ENCODE measurements at regions not wholly inside any gene's neighbourhood (a gene's known extent, or its start where the extent isn't known, plus 50 kb on each side); places are given as distances from the start of the nearest gene placed in this dataset.

- TF ChIP-seq PAXIP1 (CRISPR knock-in tag; conservative IDR thresholded peaks at IDR 0.05), result peak; percentile 52
- TF ChIP-seq, protein P1, sequence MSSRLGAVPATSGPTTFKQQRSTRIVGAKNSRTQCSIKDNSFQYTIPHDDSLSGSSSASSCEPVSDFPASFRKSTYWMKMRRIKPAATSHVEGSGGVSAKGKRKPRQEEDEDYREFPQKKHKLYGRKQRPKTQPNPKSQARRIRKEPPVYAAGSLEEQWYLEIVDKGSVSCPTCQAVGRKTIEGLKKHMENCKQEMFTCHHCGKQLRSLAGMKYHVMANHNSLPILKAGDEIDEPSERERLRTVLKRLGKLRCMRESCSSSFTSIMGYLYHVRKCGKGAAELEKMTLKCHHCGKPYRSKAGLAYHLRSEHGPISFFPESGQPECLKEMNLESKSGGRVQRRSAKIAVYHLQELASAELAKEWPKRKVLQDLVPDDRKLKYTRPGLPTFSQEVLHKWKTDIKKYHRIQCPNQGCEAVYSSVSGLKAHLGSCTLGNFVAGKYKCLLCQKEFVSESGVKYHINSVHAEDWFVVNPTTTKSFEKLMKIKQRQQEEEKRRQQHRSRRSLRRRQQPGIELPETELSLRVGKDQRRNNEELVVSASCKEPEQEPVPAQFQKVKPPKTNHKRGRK (CRISPR knock-in tag; IDR thresholded peaks at IDR 0.05), result no peak
- TF ChIP-seq KDM4B (CRISPR knock-in tag; IDR thresholded peaks at IDR 0.05), result no peak
- TF ChIP-seq ZNF773 (CRISPR knock-in tag; IDR thresholded peaks at IDR 0.05; ENCODE audit: borderline replicate concordance), result no peak
- peak; percentile 41; the same call in 1 of the 2 replicates for TF ChIP-seq ZMYM4 (CRISPR knock-in tag; IDR thresholded peaks at IDR 0.05)
- TF ChIP-seq ETV6 (CRISPR knock-in tag; conservative IDR thresholded peaks at IDR 0.05), result no peak
- TF ChIP-seq RAD51 (IDR thresholded peaks at IDR 0.05; ENCODE audit: borderline replicate concordance), result no peak
- no peak for TF ChIP-seq ZNF138 (CRISPR knock-in tag; IDR thresholded peaks at IDR 0.05; ENCODE audit: low read depth)
- no peak for TF ChIP-seq SMC3 (IDR thresholded peaks at IDR 0.05; ENCODE audit: low read length)
- no peak for TF ChIP-seq ZNF598 (CRISPR knock-in tag; IDR thresholded peaks at IDR 0.05; ENCODE audit: borderline replicate concordance)
- no peak for TF ChIP-seq XRCC5 (optimal IDR thresholded peaks at IDR 0.05; ENCODE audit: low read length)
- TF ChIP-seq, protein P2, sequence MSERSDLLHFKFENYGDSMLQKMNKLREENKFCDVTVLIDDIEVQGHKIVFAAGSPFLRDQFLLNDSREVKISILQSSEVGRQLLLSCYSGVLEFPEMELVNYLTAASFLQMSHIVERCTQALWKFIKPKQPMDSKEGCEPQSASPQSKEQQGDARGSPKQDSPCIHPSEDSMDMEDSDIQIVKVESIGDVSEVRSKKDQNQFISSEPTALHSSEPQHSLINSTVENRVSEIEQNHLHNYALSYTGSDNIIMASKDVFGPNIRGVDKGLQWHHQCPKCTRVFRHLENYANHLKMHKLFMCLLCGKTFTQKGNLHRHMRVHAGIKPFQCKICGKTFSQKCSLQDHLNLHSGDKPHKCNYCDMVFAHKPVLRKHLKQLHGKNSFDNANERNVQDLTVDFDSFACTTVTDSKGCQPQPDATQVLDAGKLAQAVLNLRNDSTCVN (CRISPR knock-in tag; IDR thresholded peaks at IDR 0.05; ENCODE audit: borderline replicate concordance), result no peak
- no peak for TF ChIP-seq SIX4 (CRISPR knock-in tag; IDR thresholded peaks at IDR 0.05)
- no peak for TF ChIP-seq ZNF570 (CRISPR knock-in tag; IDR thresholded peaks at IDR 0.05; ENCODE audit: borderline replicate concordance)
- TF ChIP-seq ZNF644 (CRISPR knock-in tag; IDR thresholded peaks at IDR 0.05; ENCODE audit: low read depth), result no peak
- no peak for TF ChIP-seq SATB2 (CRISPR knock-in tag; IDR thresholded peaks at IDR 0.05)
- TF ChIP-seq NR0B2 (CRISPR knock-in tag; IDR thresholded peaks at IDR 0.05), result no peak
- TF ChIP-seq NR2F1 (CRISPR knock-in tag; IDR thresholded peaks at IDR 0.05), result no peak
- TF ChIP-seq, protein P3, sequence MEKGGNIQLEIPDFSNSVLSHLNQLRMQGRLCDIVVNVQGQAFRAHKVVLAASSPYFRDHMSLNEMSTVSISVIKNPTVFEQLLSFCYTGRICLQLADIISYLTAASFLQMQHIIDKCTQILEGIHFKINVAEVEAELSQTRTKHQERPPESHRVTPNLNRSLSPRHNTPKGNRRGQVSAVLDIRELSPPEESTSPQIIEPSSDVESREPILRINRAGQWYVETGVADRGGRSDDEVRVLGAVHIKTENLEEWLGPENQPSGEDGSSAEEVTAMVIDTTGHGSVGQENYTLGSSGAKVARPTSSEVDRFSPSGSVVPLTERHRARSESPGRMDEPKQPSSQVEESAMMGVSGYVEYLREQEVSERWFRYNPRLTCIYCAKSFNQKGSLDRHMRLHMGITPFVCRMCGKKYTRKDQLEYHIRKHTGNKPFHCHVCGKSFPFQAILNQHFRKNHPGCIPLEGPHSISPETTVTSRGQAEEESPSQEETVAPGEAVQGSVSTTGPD (CRISPR knock-in tag; IDR thresholded peaks at IDR 0.05), result no peak
Measured at GRCh38 chr5:115708819-115709477, 83.1 kb upstream of the TMED7 start (continued).

Data from HepG2 (cell line).